ENCODE measurements at regions not wholly inside any gene's neighbourhood (a gene's known extent, or its start where the extent isn't known, plus 50 kb on each side); places are given as distances from the start of the nearest gene placed in this dataset.

DNA sequence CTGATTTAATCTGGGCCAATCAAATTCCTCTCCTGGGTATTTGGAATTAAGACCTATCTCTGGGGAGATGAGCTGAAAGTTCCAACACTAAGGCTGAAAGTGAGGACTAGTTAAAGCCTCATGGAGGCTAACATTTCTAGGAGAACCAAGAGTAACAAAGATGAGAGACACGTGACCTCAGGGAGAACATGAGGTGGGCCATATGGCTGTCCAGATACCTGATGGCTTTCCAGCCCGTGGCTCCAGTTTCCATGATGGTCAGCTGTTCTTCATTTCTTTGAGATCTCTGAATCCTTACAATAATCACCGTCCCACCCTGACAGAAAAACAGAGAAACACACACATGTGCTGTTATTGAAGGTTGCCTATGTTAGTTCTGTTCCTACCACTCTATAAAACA, 66.1 kb downstream of the LEPR start:
- no peak for DNase-seq (ENCODE audit: extremely low read depth in 1 of 11, low read depth in 9 of 11, low spot score in 4 of 11)

GRCh38 chr1:65489481-65489880, 69.0 kb downstream of the LEPR start:
- no peak for DNase-seq (ENCODE audit: extremely low read depth in 1 of 11, low read depth in 9 of 11, low spot score in 4 of 11)

GRCh38 chr1:65490231-65491009, 70.0 kb downstream of the LEPR start:
- DNase-seq (ENCODE audit: extremely low read depth in 1 of 11, low read depth in 9 of 11, low spot score in 4 of 11): no peak

DNA sequence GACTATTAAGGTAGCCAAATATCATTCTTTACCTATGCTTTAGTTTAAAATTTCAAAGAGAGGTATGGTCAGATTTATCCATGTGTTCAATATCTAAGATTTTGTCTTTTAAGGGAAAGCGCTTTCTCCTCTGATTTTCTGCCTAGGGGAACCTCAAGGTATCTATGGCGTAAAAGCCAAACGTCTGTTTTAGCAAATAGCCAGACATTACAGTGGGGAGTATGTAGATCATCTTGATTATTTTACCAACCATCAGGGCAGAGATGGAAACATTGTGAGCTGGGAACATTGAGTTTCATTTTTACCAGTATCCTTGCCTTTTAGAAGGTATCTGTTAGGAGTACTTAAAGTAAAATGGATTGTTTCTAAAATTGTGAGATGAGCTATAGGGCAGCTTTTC, 71.0 kb downstream of the LEPR start:
- DNase-seq (ENCODE audit: extremely low read depth in 1 of 11, low read depth in 9 of 11, low spot score in 4 of 11): no peak

- DNase-seq (ENCODE audit: extremely low read depth in 1 of 11, low read depth in 9 of 11, low spot score in 4 of 11): peak in 1 of 11 donors; percentile 3
These were observed 73.3 kb downstream of the LEPR start for GRCh38 chr1:65493802-65494201.

- DNase-seq (ENCODE audit: extremely low read depth in 1 of 11, low read depth in 9 of 11, low spot score in 4 of 11): no peak
These were observed 74.2 kb downstream of the LEPR start for GRCh38 chr1:65494671-65495070.

DNA sequence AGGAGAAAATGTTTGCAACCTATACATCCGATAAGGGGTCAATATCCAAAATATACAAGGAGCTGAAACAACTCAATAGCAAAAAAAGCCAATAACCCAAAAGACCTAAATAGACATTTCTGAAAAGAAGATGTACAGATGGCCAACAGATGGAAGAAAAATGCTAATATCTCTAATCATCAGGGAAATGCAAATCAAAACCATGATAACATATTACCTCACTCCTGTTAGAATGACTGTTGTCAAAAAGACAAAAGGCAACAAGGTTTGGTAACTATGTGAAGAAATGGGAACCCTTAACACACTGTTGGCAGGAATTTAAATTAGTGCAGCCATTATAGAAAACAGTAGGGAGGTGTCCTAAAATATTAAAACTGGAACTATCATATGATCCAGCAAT, 74.7 kb downstream of the LEPR start:
- no peak for DNase-seq (ENCODE audit: extremely low read depth in 1 of 11, low read depth in 9 of 11, low spot score in 4 of 11)

- no peak for DNase-seq (ENCODE audit: extremely low read depth in 1 of 11, low read depth in 9 of 11, low spot score in 4 of 11)
These were observed 76.9 kb downstream of the LEPR start for GRCh38 chr1:65497256-65497830.

- no peak for DNase-seq (ENCODE audit: extremely low read depth in 1 of 11, low read depth in 9 of 11, low spot score in 4 of 11)
These were observed 83.0 kb downstream of the LEPR start for GRCh38 chr1:65503427-65503826.

GRCh38 chr1:65504263-65504662, 83.8 kb downstream of the LEPR start:
- no peak for DNase-seq (ENCODE audit: extremely low read depth in 1 of 11, low read depth in 9 of 11, low spot score in 4 of 11)

GRCh38 chr1:65505547-65506300, 85.3 kb downstream of the LEPR start:
- DNase-seq (ENCODE audit: extremely low read depth in 1 of 11, low read depth in 9 of 11, low spot score in 4 of 11): no peak

GRCh38 chr1:65508051-65508450, 87.6 kb downstream of the LEPR start:
- DNase-seq (ENCODE audit: extremely low read depth in 1 of 11, low read depth in 9 of 11, low spot score in 4 of 11): no peak

- no peak for DNase-seq (ENCODE audit: extremely low read depth in 1 of 11, low read depth in 9 of 11, low spot score in 4 of 11)
These were observed 89.6 kb downstream of the LEPR start for GRCh38 chr1:65509912-65510680.

DNA sequence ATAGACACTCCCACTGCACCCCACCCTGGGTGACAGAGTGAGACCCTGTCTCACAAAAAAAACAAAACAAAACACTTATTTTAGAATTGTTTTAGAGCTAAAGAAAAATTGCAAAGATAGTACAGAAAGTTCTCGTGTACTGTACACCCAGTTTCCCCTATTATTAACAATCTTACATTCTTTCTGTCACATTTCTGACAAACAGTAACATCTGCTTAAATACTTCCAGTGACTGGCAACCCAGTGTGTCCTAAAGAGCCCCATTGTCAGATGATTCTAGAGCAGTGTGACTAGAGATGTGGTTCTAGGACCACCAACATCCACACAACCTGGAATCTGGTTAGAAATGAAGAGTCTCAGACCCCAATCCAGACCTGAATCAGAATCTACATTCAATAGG, 90.5 kb downstream of the LEPR start:
- no peak for DNase-seq (ENCODE audit: extremely low read depth in 1 of 11, low read depth in 9 of 11, low spot score in 4 of 11)

DNA sequence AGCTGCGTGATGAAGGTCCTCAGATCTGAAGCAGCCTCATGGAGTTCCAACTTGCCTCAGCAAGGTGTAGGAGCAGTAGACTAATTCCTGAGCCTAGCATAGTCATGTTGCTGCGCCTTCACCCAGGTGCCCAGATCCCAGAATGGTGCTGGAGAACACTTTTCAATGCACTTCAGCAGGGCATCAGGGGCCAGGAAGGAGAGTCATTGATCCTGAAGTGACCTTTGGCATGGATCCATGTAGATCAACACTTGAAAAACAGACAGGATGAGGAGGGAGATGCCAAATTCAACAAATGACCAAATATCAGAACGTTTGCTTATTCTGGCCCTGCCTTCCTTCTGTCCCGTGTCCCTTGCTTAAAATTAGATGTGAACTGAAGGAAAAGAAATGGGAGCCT, 91.9 kb downstream of the LEPR start:
- no peak for DNase-seq (ENCODE audit: extremely low read depth in 1 of 11, low read depth in 9 of 11, low spot score in 4 of 11)

GRCh38 chr1:65512967-65513780, 92.7 kb downstream of the LEPR start:
- no peak for DNase-seq (ENCODE audit: extremely low read depth in 1 of 11, low read depth in 9 of 11, low spot score in 4 of 11)

- no peak for DNase-seq (ENCODE audit: extremely low read depth in 1 of 11, low read depth in 9 of 11, low spot score in 4 of 11)
These were observed 93.6 kb downstream of the LEPR start for GRCh38 chr1:65514041-65514440.

- no peak for DNase-seq (ENCODE audit: extremely low read depth in 1 of 11, low read depth in 9 of 11, low spot score in 4 of 11)
These were observed 104.4 kb downstream of the LEPR start for GRCh38 chr1:65524931-65525265.

Data from renal cortex interstitium (tissue), 11 donors.